Astrocyte (in vitro differentiated cells and primary cell): ENCODE measurements at regions not wholly inside any gene's neighbourhood (a gene's known extent, or its start where the extent isn't known, plus 50 kb on each side); places are given as distances from the start of the nearest gene placed in this dataset.

Experiments used
- CTCF ChIP-seq: IDR thresholded peaks from 2 replicates; pipeline ENCODE4 v1.5.1; 2011; ENCODE audit warnings: low read depth, mild to moderate bottlenecking, inconsistent platforms, low read length, moderate library complexity; ENCODE audit not compliant: insufficient read depth
- EZH2 ChIP-seq: IDR thresholded peaks from 2 replicates; pipeline ENCODE4 v1.6.1; 2012; ENCODE audit warnings: mild to moderate bottlenecking, low read length, inconsistent platforms; ENCODE audit not compliant: insufficient read depth

- TF ChIP-seq EZH2 (no peak), CTCF (no peak)
These were observed 292.5 kb downstream of the BRD1 start for GRCh38 chr22:49535126-49535525.
